HL-60 (cell line): ENCODE measurements at regions not wholly inside any gene's neighbourhood (a gene's known extent, or its start where the extent isn't known, plus 50 kb on each side); places are given as distances from the start of the nearest gene placed in this dataset.

Source experiments
- DNase-seq, 2 experiments: peaks; one replicate each; pipeline ENCODE4 v3.0.0-alpha.2; 2010 to 2020; ENCODE audit warnings: low read depth in 1 of 2, low spot score in 1 of 2
- H3K27ac ChIP-seq: fragments of 250-450 bp; sonication (Bioruptor Pico); replicated peaks from 2 replicates; pipeline ENCODE4 v1.5.1; 2020; ENCODE audit warnings: mild to moderate bottlenecking, moderate library complexity
- H3K27me3 ChIP-seq: fragments of 250-450 bp; sonication (Bioruptor Pico); 2 replicates; pipeline ENCODE4 v1.5.1; 2021; ENCODE audit warnings: mild to moderate bottlenecking, moderate library complexity; ENCODE audit not compliant: insufficient read depth, poor library complexity, severe bottlenecking
- H3K4me3 ChIP-seq: replicated peaks from 2 replicates; pipeline ENCODE4 v1.5.1; 2011; ENCODE audit warnings: mild to moderate bottlenecking, control low read depth, low read length; ENCODE audit not compliant: insufficient read depth
- CTCF ChIP-seq: IDR thresholded peaks from one replicate; pipeline ENCODE4 v1.5.1; 2011; ENCODE audit warnings: low read length, control low read depth, inconsistent platforms; ENCODE audit not compliant: insufficient read depth
- GABPA ChIP-seq: IDR thresholded peaks from 2 replicates; pipeline ENCODE4 v1.6.1; 2012; ENCODE audit warnings: low read depth
- POLR2AphosphoS5 ChIP-seq: IDR thresholded peaks from 2 replicates; pipeline ENCODE4 v1.6.1; 2012; ENCODE audit warnings: low read depth
- REST ChIP-seq: IDR thresholded peaks from 2 replicates; pipeline ENCODE4 v1.6.1; 2012; ENCODE audit warnings: low read depth; ENCODE audit not compliant: insufficient replicate concordance
- SPI1 ChIP-seq: IDR thresholded peaks from 2 replicates; pipeline ENCODE4 v1.6.1; 2012; ENCODE audit warnings: low read depth, mild to moderate bottlenecking, borderline replicate concordance

GRCh38 chr5:26663500-26663899 lies 374.9 kb downstream of the CDH9 start:
- H3K4me3 ChIP-seq, result no peak overlapping the region
- TF ChIP-seq GABPA, result no peak
- TF ChIP-seq POLR2AphosphoS5, result no peak
- TF ChIP-seq CTCF, result no peak
- TF ChIP-seq SPI1, result no peak
- no peak overlapping the region for H3K27ac ChIP-seq
- no peak for DNase-seq
- no peaks in the 10 kb centered on the region for H3K27me3 ChIP-seq

- no peak overlapping the region for H3K27ac ChIP-seq
- DNase-seq, result no peak
- no peak for TF ChIP-seq REST
- TF ChIP-seq SPI1, result no peak
- no peak for TF ChIP-seq GABPA
- no peak for TF ChIP-seq CTCF
- no peak for TF ChIP-seq POLR2AphosphoS5
- H3K4me3 ChIP-seq, result no peak overlapping the region
- no peaks in the 10 kb centered on the region for H3K27me3 ChIP-seq
These were observed 375.5 kb downstream of the CDH9 start for GRCh38 chr5:26662806-26663360.

GRCh38 chr5:26660116-26660515 lies 378.3 kb downstream of the CDH9 start:
- no peak for DNase-seq
- Histone ChIP-seq H3K4me3 (no peak overlapping the region), H3K27ac (no peak overlapping the region), H3K27me3 (no peaks in the 10 kb centered on the region)
- TF ChIP-seq GABPA (no peak), REST (no peak), SPI1 (no peak), POLR2AphosphoS5 (no peak), CTCF (no peak)

GRCh38 chr5:26649000-26649399 lies 389.4 kb downstream of the CDH9 start:
- H3K27me3 ChIP-seq, result no peaks in the 10 kb centered on the region
- no peak overlapping the region for H3K27ac ChIP-seq
- no peak for TF ChIP-seq POLR2AphosphoS5
- TF ChIP-seq SPI1, result no peak
- TF ChIP-seq CTCF, result no peak
- no peak overlapping the region for H3K4me3 ChIP-seq
- no peak for DNase-seq
